Uterus (tissue), 3 donors: ENCODE measurements at regions not wholly inside any gene's neighbourhood (a gene's known extent, or its start where the extent isn't known, plus 50 kb on each side); places are given as distances from the start of the nearest gene placed in this dataset.

Experiments
- DNase-seq, 2 donors: peaks; one replicate each; pipeline ENCODE4 v3.0.0-alpha.2; 2019 to 2020
- H3K27ac ChIP-seq, 2 donors: fragments of 200-600 bp; sonication (generic); 1 replicate in 1 of 2; 2 replicates in 1 of 2; pipeline ENCODE4 v1.5.1; 2016 to 2018
- H3K27me3 ChIP-seq, 2 donors: fragments of 200-600 bp; sonication (generic); one replicate each; pipeline ENCODE4 v1.5.1; 2018 to 2019; ENCODE audit warnings: control low read depth in 1 of 2
- H3K36me3 ChIP-seq, 2 donors: fragments of 200-600 bp; sonication (generic); one replicate each; pipeline ENCODE4 v1.5.1; 2019; ENCODE audit warnings: control low read depth in 1 of 2
- H3K4me1 ChIP-seq, 2 donors: fragments of 200-600 bp; sonication (generic); one replicate each; pipeline ENCODE4 v1.5.1; 2018 to 2019; ENCODE audit warnings: control low read depth in 1 of 2
- H3K4me3 ChIP-seq, 2 donors: fragments of 200-600 bp; sonication (generic); 1 replicate in 1 of 2; 2 replicates in 1 of 2; pipeline ENCODE4 v1.5.1; 2018 to 2019; ENCODE audit warnings: mild to moderate bottlenecking in 1 of 2
- H3K9me3 ChIP-seq, 2 donors: fragments of 200-600 bp; sonication (generic); one replicate each; pipeline ENCODE4 v1.5.1; 2019; ENCODE audit warnings: control low read depth in 1 of 2
- CTCF ChIP-seq, 4 experiments: fragments of 200-600 bp in 2 of 4; fragments of 450-650 bp in 2 of 4; sonication (generic) in 2 of 4; IDR thresholded peaks; one replicate each; pipeline ENCODE4 v1.5.1; 2016 to 2019; ENCODE audit warnings: antibody characterized with exemption in 4 of 4, mild to moderate bottlenecking in 2 of 4, moderate library complexity in 1 of 4
- POLR2A ChIP-seq, 2 donors: fragments of 450-650 bp; IDR thresholded peaks; one replicate each; pipeline ENCODE4 v1.6.1; 2016; ENCODE audit warnings: antibody characterized with exemption in 2 of 2, mild to moderate bottlenecking in 1 of 2, moderate library complexity in 1 of 2
- intact Hi-C: fragments of 100-400 bp; cut with DNase I; formaldehyde crosslinking; loops from one replicate; pipeline ENCODE4 v1.15.1; 2023; ENCODE audit warnings: low total_unique reads
- donor health status: DM: yes; HTN: yes; CAD: no.

- TF ChIP-seq CTCF (IDR thresholded peaks at IDR 0.05) (no peak), POLR2A (IDR thresholded peaks at IDR 0.05) (no peak)
- no peak for DNase-seq
- no peaks in the 10 kb centered on the region for H3K36me3 ChIP-seq
- no peak overlapping the region for H3K4me3 ChIP-seq
- H3K9me3 ChIP-seq, result no peaks in the 10 kb centered on the region
- H3K4me1 ChIP-seq, result no peaks in the 10 kb centered on the region
- no peak overlapping the region for H3K27ac ChIP-seq
- intact Hi-C loops, result no loop called here
- H3K27me3 ChIP-seq, result no peaks in the 10 kb centered on the region
Observed at GRCh38 chr10:132479024-132479602, 58.5 kb upstream of the INPP5A start.

- no peak for DNase-seq
- TF ChIP-seq POLR2A (IDR thresholded peaks at IDR 0.05) (no peak), CTCF (IDR thresholded peaks at IDR 0.05) (no peak)
- intact Hi-C loops, result no loop called here
- Histone ChIP-seq H3K4me1 (no peaks in the 10 kb centered on the region), H3K27ac (peak overlapping the region in 1 of 2 donors; percentile 88), H3K9me3 (no peaks in the 10 kb centered on the region), H3K4me3 (no peak overlapping the region), H3K36me3 (no peaks in the 10 kb centered on the region), H3K27me3 (no peaks in the 10 kb centered on the region)
Observed at GRCh38 chr10:132479603-132480221, 57.9 kb upstream of the INPP5A start.

GRCh38 chr10:132480356-132480755 is 57.2 kb upstream of the INPP5A start:
- Histone ChIP-seq H3K36me3 (no peaks in the 10 kb centered on the region), H3K27me3 (no peaks in the 10 kb centered on the region), H3K9me3 (no peaks in the 10 kb centered on the region), H3K4me1 (no peaks in the 10 kb centered on the region), H3K27ac (peak overlapping the region in 1 of 2 donors; percentile 88), H3K4me3 (no peak overlapping the region)
- TF ChIP-seq CTCF (IDR thresholded peaks at IDR 0.05) (no peak), POLR2A (IDR thresholded peaks at IDR 0.05) (no peak)
- intact Hi-C loops, result no loop called here
- DNase-seq, result no peak

GRCh38 chr10:132481690-132482089 is 55.9 kb upstream of the INPP5A start:
- H3K36me3 ChIP-seq, result no peaks in the 10 kb centered on the region
- H3K4me1 ChIP-seq, result no peaks in the 10 kb centered on the region
- intact Hi-C loops, result no loop called here
- H3K4me3 ChIP-seq, result no peak overlapping the region
- no peaks in the 10 kb centered on the region for H3K27me3 ChIP-seq
- H3K27ac ChIP-seq, result peak overlapping the region; percentile 88 to 90
- TF ChIP-seq CTCF (IDR thresholded peaks at IDR 0.05) (no peak), POLR2A (IDR thresholded peaks at IDR 0.05) (no peak)
- DNase-seq, result no peak
- H3K9me3 ChIP-seq, result no peaks in the 10 kb centered on the region

- Histone ChIP-seq H3K27ac (peak overlapping the region; percentile 88 to 90), H3K9me3 (no peaks in the 10 kb centered on the region), H3K27me3 (no peaks in the 10 kb centered on the region), H3K4me1 (no peaks in the 10 kb centered on the region), H3K4me3 (no peak overlapping the region), H3K36me3 (no peaks in the 10 kb centered on the region)
- peak; percentile 64 to 83 for DNase-seq
- TF ChIP-seq POLR2A (IDR thresholded peaks at IDR 0.05), result no peak
- peak in 1 of 4 experiments; percentile 0 for TF ChIP-seq CTCF (IDR thresholded peaks at IDR 0.05)
- intact Hi-C loops, result no loop called here
Observed at GRCh38 chr10:132482090-132482800, 55.3 kb upstream of the INPP5A start.
